Adipocyte (in vitro differentiated cells): ENCODE measurements at regions not wholly inside any gene's neighbourhood (a gene's known extent, or its start where the extent isn't known, plus 50 kb on each side); places are given as distances from the start of the nearest gene placed in this dataset.

Source experiments
- DNase-seq: peaks from one replicate; pipeline ENCODE4 v3.0.0-alpha.2; 2015; ENCODE audit warnings: low read depth
- H3K27me3 ChIP-seq: replicated peaks from 2 replicates; pipeline ENCODE4 v1.7.0; 2013; ENCODE audit warnings: mild to moderate bottlenecking, low read length, moderate library complexity; ENCODE audit not compliant: control insufficient read depth, insufficient read depth
- H3K36me3 ChIP-seq: 2 replicates; pipeline ENCODE4 v1.7.0; 2013; ENCODE audit warnings: low read length, mild to moderate bottlenecking, moderate library complexity; ENCODE audit not compliant: control insufficient read depth, insufficient read depth, severe bottlenecking
- H3K4me1 ChIP-seq: 2 replicates; pipeline ENCODE4 v1.7.0; 2013; ENCODE audit warnings: mild to moderate bottlenecking, low read length, moderate library complexity; ENCODE audit not compliant: control insufficient read depth, insufficient read depth
- H3K4me3 ChIP-seq: 2 replicates; pipeline ENCODE4 v1.7.0; 2013; ENCODE audit warnings: mild to moderate bottlenecking, low read length, moderate library complexity
- H3K9ac ChIP-seq: 2 replicates; pipeline ENCODE4 v1.7.0; 2013; ENCODE audit warnings: mild to moderate bottlenecking, low read length, moderate library complexity
- H3K9me3 ChIP-seq: 2 replicates; pipeline ENCODE4 v1.7.0; 2013; ENCODE audit warnings: mild to moderate bottlenecking, low read length, moderate library complexity; ENCODE audit not compliant: control insufficient read depth

- H3K36me3 ChIP-seq: no peaks in the 10 kb centered on the region
- no peaks in the 10 kb centered on the region for H3K27me3 ChIP-seq
- H3K9ac ChIP-seq: no peak overlapping the region
- no peak for DNase-seq
- H3K9me3 ChIP-seq: no peaks in the 10 kb centered on the region
- no peak overlapping the region for H3K4me3 ChIP-seq
- no peaks in the 10 kb centered on the region for H3K4me1 ChIP-seq
These were observed 138.9 kb downstream of the PTH2R start for GRCh38 chr2:208545403-208546042.

- no peaks in the 10 kb centered on the region for H3K36me3 ChIP-seq
- no peaks in the 10 kb centered on the region for H3K4me1 ChIP-seq
- no peaks in the 10 kb centered on the region for H3K9me3 ChIP-seq
- no peak overlapping the region for H3K9ac ChIP-seq
- H3K4me3 ChIP-seq: no peak overlapping the region
- no peaks in the 10 kb centered on the region for H3K27me3 ChIP-seq
- no peak for DNase-seq
These were observed 139.5 kb downstream of the PTH2R start for GRCh38 chr2:208546107-208546506.

- H3K4me1 ChIP-seq: no peaks in the 10 kb centered on the region
- no peaks in the 10 kb centered on the region for H3K9me3 ChIP-seq
- no peaks in the 10 kb centered on the region for H3K27me3 ChIP-seq
- DNase-seq: no peak
- H3K36me3 ChIP-seq: no peaks in the 10 kb centered on the region
- H3K9ac ChIP-seq: no peak overlapping the region
- H3K4me3 ChIP-seq: no peak overlapping the region
These were observed 140.5 kb downstream of the PTH2R start for GRCh38 chr2:208546860-208547650.

GRCh38 chr2:208548700-208549099 is 142.1 kb downstream of the PTH2R start:
- Histone ChIP-seq H3K36me3 (no peaks in the 10 kb centered on the region), H3K27me3 (no peaks in the 10 kb centered on the region), H3K9ac (no peak overlapping the region), H3K4me1 (no peaks in the 10 kb centered on the region), H3K9me3 (no peaks in the 10 kb centered on the region), H3K4me3 (no peak overlapping the region)
- no peak for DNase-seq

- Histone ChIP-seq H3K9ac (no peak overlapping the region), H3K27me3 (no peaks in the 10 kb centered on the region), H3K4me1 (no peaks in the 10 kb centered on the region), H3K9me3 (no peaks in the 10 kb centered on the region), H3K36me3 (no peaks in the 10 kb centered on the region), H3K4me3 (no peak overlapping the region)
- no peak for DNase-seq
These were observed 143.1 kb downstream of the PTH2R start for GRCh38 chr2:208549546-208550158.

- no peaks in the 10 kb centered on the region for H3K27me3 ChIP-seq
- H3K4me3 ChIP-seq: no peak overlapping the region
- H3K36me3 ChIP-seq: no peaks in the 10 kb centered on the region
- no peak overlapping the region for H3K9ac ChIP-seq
- no peak for DNase-seq
- no peaks in the 10 kb centered on the region for H3K9me3 ChIP-seq
- no peaks in the 10 kb centered on the region for H3K4me1 ChIP-seq
These were observed 146.4 kb downstream of the PTH2R start for GRCh38 chr2:208552943-208553342.

- Histone ChIP-seq H3K36me3 (no peaks in the 10 kb centered on the region), H3K27me3 (no peaks in the 10 kb centered on the region), H3K4me1 (no peaks in the 10 kb centered on the region), H3K4me3 (no peak overlapping the region), H3K9ac (no peak overlapping the region), H3K9me3 (no peaks in the 10 kb centered on the region)
- DNase-seq: no peak
These were observed 150.4 kb downstream of the PTH2R start for GRCh38 chr2:208556983-208557484.

- Histone ChIP-seq H3K9me3 (no peaks in the 10 kb centered on the region), H3K4me3 (no peak overlapping the region), H3K4me1 (no peaks in the 10 kb centered on the region), H3K36me3 (no peaks in the 10 kb centered on the region), H3K9ac (no peak overlapping the region), H3K27me3 (no peaks in the 10 kb centered on the region)
- DNase-seq: no peak
These were observed 159.3 kb downstream of the PTH2R start for GRCh38 chr2:208565690-208566416.

GRCh38 chr2:208568203-208568602 is 161.6 kb downstream of the PTH2R start:
- no peaks in the 10 kb centered on the region for H3K4me1 ChIP-seq
- H3K36me3 ChIP-seq: no peaks in the 10 kb centered on the region
- H3K27me3 ChIP-seq: no peaks in the 10 kb centered on the region
- H3K9me3 ChIP-seq: no peaks in the 10 kb centered on the region
- no peak for DNase-seq
- no peak overlapping the region for H3K9ac ChIP-seq
- no peak overlapping the region for H3K4me3 ChIP-seq

- no peaks in the 10 kb centered on the region for H3K4me1 ChIP-seq
- no peak overlapping the region for H3K4me3 ChIP-seq
- DNase-seq: no peak
- no peaks in the 10 kb centered on the region for H3K27me3 ChIP-seq
- no peaks in the 10 kb centered on the region for H3K36me3 ChIP-seq
- no peak overlapping the region for H3K9ac ChIP-seq
- no peaks in the 10 kb centered on the region for H3K9me3 ChIP-seq
These were observed 163.5 kb downstream of the PTH2R start for GRCh38 chr2:208570066-208570465.
